Neural progenitor cell (in vitro differentiated cells): ENCODE measurements at regions not wholly inside any gene's neighbourhood (a gene's known extent, or its start where the extent isn't known, plus 50 kb on each side); places are given as distances from the start of the nearest gene placed in this dataset.

Experiments
- CTCF ChIP-seq: fragments of 200-600 bp; sonication (generic); IDR thresholded peaks from 2 replicates; pipeline ENCODE4 v1.5.1; 2017; ENCODE audit warnings: antibody characterized with exemption, mild to moderate bottlenecking
- EZH2 ChIP-seq: fragments of 200-600 bp; sonication (generic); IDR thresholded peaks from 2 replicates; pipeline ENCODE4 v1.6.1; 2017; ENCODE audit warnings: antibody characterized with exemption, mild to moderate bottlenecking, moderate library complexity

DNA sequence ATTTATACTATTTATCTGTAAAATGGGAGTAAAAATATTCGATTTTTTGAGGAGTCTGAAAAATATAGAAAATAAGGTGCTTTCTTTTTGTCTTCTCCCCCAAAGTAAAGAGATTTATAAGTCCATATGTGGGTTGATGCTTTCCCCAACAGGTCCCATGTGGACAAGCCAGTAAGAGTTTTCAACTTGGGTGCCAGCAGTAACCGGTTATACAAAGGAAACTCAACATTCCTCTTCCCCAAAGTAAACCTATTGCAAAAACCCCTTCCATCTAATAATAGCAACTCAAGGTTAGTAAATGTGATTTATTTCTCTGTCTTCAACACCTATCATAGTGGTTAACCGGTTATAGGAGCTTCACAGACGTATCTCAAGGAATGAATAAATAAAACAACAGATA is 1206.9 kb upstream of the SEL1L start:
- no peak for TF ChIP-seq EZH2
- no peak for TF ChIP-seq CTCF
